ENCODE measurements at regions not wholly inside any gene's neighbourhood (a gene's known extent, or its start where the extent isn't known, plus 50 kb on each side); places are given as distances from the start of the nearest gene placed in this dataset.

DNA sequence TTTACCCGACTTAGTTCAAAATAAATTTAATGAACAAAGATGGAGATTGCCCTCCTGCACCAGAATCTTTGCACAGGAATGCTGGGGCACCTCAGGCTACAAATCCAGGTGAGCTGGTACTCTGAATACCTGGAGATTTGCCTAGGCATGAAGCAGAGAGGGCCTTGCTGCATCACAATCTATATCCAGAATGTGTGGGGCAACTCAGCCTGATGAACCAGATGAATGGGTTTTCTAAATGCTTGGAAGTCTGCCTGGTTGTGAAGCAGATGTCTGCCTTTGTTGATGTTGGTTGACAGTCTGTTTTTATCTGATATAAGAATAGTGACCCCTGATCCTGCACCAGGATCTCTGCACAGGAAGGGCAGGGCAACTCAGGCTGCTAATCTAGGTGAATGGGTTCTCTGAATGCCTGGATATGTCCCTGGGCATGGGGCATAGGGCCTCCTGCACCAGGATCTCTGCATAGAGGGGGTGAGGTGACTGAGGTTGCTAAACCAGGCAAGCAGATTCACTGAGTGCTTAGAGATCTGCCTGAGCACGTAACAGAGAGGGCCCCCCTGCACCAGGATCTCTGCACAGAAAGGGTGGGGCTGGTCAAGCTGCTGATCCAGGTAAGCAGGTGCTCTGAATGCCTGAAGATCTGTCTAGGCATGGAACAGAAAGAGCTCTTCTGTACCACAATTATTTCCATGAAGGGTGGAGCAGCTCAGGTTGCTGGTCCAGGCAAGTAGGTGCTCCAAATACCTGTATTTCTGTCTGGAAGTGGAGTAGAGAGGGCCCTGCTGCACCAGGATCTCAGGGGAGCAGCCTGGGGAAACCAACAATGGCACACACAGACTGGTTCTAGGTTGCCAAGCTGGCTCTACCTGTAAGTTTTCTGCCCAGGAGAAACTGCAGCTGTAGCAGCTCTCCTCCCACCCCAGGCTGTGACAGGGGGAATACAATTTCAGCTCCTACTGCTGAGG, 437.5 kb downstream of the MMUT start:
- TF ChIP-seq, protein P1, sequence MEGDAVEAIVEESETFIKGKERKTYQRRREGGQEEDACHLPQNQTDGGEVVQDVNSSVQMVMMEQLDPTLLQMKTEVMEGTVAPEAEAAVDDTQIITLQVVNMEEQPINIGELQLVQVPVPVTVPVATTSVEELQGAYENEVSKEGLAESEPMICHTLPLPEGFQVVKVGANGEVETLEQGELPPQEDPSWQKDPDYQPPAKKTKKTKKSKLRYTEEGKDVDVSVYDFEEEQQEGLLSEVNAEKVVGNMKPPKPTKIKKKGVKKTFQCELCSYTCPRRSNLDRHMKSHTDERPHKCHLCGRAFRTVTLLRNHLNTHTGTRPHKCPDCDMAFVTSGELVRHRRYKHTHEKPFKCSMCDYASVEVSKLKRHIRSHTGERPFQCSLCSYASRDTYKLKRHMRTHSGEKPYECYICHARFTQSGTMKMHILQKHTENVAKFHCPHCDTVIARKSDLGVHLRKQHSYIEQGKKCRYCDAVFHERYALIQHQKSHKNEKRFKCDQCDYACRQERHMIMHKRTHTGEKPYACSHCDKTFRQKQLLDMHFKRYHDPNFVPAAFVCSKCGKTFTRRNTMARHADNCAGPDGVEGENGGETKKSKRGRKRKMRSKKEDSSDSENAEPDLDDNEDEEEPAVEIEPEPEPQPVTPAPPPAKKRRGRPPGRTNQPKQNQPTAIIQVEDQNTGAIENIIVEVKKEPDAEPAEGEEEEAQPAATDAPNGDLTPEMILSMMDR (IDR thresholded peaks at IDR 0.05): no peak
- Mint-ChIP-seq H3K4me3 (no peak overlapping the region), H3K4me1 (ENCODE audit: low read depth) (peaks cover 6% of the 10 kb centered on the region), H3K9me3 (no peaks in the 10 kb centered on the region), H3K27ac (no peak overlapping the region), H3K27me3 (ENCODE audit: insufficient read depth) (no peaks in the 10 kb centered on the region; the same call in 1 of the 2 replicates), H3K36me3 (ENCODE audit: low read depth) (no peaks in the 10 kb centered on the region)
- no peak for DNase-seq

DNA sequence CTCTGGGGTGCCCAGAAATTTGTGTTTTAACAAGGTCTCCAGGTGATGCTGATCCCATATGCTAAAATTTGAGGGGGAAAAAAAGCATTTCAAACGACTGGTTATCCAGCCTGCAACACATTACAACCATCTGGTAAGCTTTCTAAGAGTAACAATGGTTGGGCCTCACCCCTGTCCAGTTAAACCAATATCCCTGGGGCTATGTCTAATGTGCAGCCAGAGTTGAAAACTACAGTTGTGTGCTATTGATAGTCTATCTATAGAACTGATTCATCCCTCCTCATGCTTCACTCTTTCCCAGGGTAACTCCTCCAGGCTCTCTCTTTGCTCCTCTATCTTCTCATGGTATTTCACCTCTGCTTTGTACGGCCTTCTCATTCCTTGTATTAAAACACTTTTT, 458.3 kb downstream of the MMUT start:
- Mint-ChIP-seq H3K36me3 (ENCODE audit: low read depth) (no peaks in the 10 kb centered on the region), H3K27me3 (ENCODE audit: insufficient read depth) (peaks cover 2% of the 10 kb centered on the region; the same call in 1 of the 2 replicates), H3K4me1 (ENCODE audit: low read depth) (peaks cover 24% of the 10 kb centered on the region), H3K9me3 (no peaks in the 10 kb centered on the region), H3K27ac (no peak overlapping the region), H3K4me3 (no peak overlapping the region)
- TF ChIP-seq, protein P1 (IDR thresholded peaks at IDR 0.05): no peak
- no peak for DNase-seq

DNA sequence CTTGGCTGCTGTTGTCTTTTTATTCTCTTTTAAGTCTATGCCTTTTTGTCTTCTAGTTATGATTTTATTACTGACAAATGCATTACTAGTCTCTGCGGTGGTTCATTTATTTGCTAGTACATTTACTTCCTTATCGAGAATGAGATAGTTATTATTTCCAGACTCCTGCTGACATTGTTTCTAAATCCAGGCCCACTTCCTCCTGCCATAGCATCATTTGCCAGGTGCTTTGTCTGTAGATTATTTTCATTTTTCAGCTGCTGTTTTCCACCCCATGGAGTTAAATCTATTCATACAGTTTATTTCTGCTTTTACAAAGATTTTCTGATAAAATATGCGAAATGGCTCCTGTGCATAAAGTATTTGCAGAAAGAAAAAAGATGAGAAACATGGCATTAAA, 459.7 kb downstream of the MMUT start:
- TF ChIP-seq, protein P1 (IDR thresholded peaks at IDR 0.05): no peak
- DNase-seq: no peak
- no peaks in the 10 kb centered on the region for H3K27me3 Mint-ChIP-seq (ENCODE audit: insufficient read depth)
- peaks cover 24% of the 10 kb centered on the region for H3K4me1 Mint-ChIP-seq (ENCODE audit: low read depth)
- no peak overlapping the region for H3K4me3 Mint-ChIP-seq
- H3K9me3 Mint-ChIP-seq: no peaks in the 10 kb centered on the region
- H3K27ac Mint-ChIP-seq: no peak overlapping the region
- no peaks in the 10 kb centered on the region for H3K36me3 Mint-ChIP-seq (ENCODE audit: low read depth)

DNA sequence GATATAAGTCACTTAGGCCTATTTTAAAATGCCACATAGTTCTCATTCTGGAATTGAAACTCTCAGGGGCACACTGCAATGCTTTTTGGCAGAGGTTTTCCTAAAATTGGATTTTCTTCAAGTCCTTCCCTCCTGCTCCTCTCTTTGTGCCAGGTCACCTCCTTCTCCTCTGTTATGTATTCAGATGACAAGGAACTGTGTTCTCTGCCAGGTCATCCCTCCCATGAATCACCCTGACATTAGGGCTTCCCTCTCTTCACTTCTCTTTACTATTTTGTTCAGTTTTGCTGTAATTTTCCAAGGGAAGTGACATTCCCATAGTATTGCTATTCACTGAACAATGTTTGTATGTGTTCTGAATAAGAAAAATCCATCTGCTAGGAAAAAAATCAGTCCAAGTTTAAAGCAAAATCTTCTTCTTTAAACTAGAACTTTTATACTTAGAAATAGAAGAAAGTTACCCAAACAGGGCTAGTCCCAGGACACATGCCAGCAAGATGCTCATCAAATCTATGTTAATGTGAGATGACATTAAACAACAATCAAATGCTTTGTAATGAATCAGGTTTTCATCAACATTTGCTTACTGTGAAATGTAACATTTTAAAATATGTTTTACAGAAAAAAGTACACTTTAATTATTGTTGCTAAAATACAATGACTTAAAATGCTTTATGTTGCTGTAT, 461.1 kb downstream of the MMUT start:
- Mint-ChIP-seq H3K4me3 (no peak overlapping the region), H3K27ac (peak overlapping the region; percentile 50; the same call in 1 of the 2 replicates), H3K36me3 (ENCODE audit: low read depth) (no peaks in the 10 kb centered on the region), H3K9me3 (no peaks in the 10 kb centered on the region), H3K4me1 (ENCODE audit: low read depth) (peaks cover 28% of the 10 kb centered on the region), H3K27me3 (ENCODE audit: insufficient read depth) (no peaks in the 10 kb centered on the region)
- peak; percentile 37 for DNase-seq
- TF ChIP-seq, protein P1 (IDR thresholded peaks at IDR 0.05): no peak

DNA sequence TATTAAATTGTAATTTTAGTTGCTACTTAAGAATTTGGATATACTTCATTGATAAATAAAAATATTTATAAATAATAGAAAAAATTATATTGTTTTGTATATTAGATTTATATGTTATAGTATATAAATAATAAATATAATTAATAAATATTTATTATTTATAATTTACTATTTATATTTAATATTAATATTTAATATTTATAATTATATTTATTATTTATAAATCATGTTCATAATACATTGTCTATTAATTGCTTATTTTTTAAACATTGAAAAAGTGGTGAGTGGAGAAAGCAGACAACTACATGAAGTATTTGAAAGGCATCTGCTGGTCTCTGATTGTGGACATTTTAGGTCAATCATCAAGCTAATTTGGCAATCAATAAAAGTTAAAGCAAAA, 464.5 kb downstream of the MMUT start:
- H3K4me3 Mint-ChIP-seq: no peak overlapping the region
- DNase-seq: no peak
- no peaks in the 10 kb centered on the region for H3K36me3 Mint-ChIP-seq (ENCODE audit: low read depth)
- H3K27me3 Mint-ChIP-seq (ENCODE audit: insufficient read depth): no peaks in the 10 kb centered on the region
- TF ChIP-seq, protein P1 (IDR thresholded peaks at IDR 0.05): no peak
- H3K4me1 Mint-ChIP-seq (ENCODE audit: low read depth): peaks cover 32% of the 10 kb centered on the region
- no peaks in the 10 kb centered on the region for H3K9me3 Mint-ChIP-seq
- no peak overlapping the region for H3K27ac Mint-ChIP-seq
